ENCODE measurements at regions not wholly inside any gene's neighbourhood (a gene's known extent, or its start where the extent isn't known, plus 50 kb on each side); places are given as distances from the start of the nearest gene placed in this dataset.

- H3K79me2 ChIP-seq (ENCODE audit: control insufficient read depth in 1 of 2, insufficient read depth in 2 of 2, low read length in 2 of 2), result no peaks in the 10 kb centered on the region
- DNase-seq (ENCODE audit: low read depth in 1 of 2, low spot score in 2 of 2) (no peak), FAIRE-seq (no peak)
- H3K36me3 ChIP-seq (ENCODE audit: control insufficient read depth in 2 of 4, insufficient read depth in 4 of 4, low read length in 3 of 4), result no peaks in the 10 kb centered on the region
- H3K23me2 ChIP-seq (ENCODE audit: low read depth, low read length), result no peaks in the 10 kb centered on the region
- H3K27ac ChIP-seq (ENCODE audit: low read depth, low read length), result no peak overlapping the region
- no peak overlapping the region for H4K91ac ChIP-seq (replicated peaks; ENCODE audit: insufficient read length, low read length)
- H3K4me1 ChIP-seq (replicated peaks in 1 of 4; ENCODE audit: control insufficient read depth in 3 of 4, insufficient read depth in 4 of 4, low read length in 3 of 4), result no peaks in the 10 kb centered on the region
- no peak overlapping the region for H2BK5ac ChIP-seq (ENCODE audit: low read depth, low read length)
- no peak overlapping the region for H3K56ac ChIP-seq (replicated peaks; ENCODE audit: insufficient read length, low read depth, low read length)
- H2AK5ac ChIP-seq (ENCODE audit: low read depth, low read length), result no peak overlapping the region
- no peak overlapping the region for H4K8ac ChIP-seq (ENCODE audit: extremely low read depth, insufficient read depth, low read length)
- H3K4me3 ChIP-seq (ENCODE audit: extremely low read depth in 1 of 4, insufficient read depth in 2 of 4, low read depth in 3 of 4, low read length in 4 of 4), result no peak overlapping the region
- no peak overlapping the region for H2BK15ac ChIP-seq (ENCODE audit: low read length)
- H2BK20ac ChIP-seq (ENCODE audit: low read length), result no peak overlapping the region
- H3K79me1 ChIP-seq (ENCODE audit: low read depth, low read length), result no peaks in the 10 kb centered on the region
- H3K9me3 ChIP-seq (ENCODE audit: insufficient read depth in 2 of 2, low read depth in 1 of 2, low read length in 1 of 2), result no peaks in the 10 kb centered on the region
- no peaks in the 10 kb centered on the region for H4K20me1 ChIP-seq (replicated peaks in 1 of 2; ENCODE audit: control insufficient read depth in 1 of 2, insufficient read depth in 2 of 2, low read length in 2 of 2)
- no peak overlapping the region for H3K4me2 ChIP-seq (ENCODE audit: insufficient read depth in 1 of 2, low read depth in 2 of 2, low read length in 2 of 2)
- no peak overlapping the region for H2AFZ ChIP-seq (ENCODE audit: low read length)
- H2BK120ac ChIP-seq (replicated peaks; ENCODE audit: low read depth, low read length), result no peak overlapping the region
- H3K14ac ChIP-seq (ENCODE audit: insufficient read length), result no peak overlapping the region
- CTCF ChIA-PET (ENCODE audit: partially characterized antibody), result no interaction called here
- H3K27me3 ChIP-seq (replicated peaks in 1 of 4; ENCODE audit: control insufficient read depth in 3 of 4, extremely low read depth in 1 of 4, insufficient read depth in 3 of 4, low read length in 3 of 4), result no peaks in the 10 kb centered on the region
- no peak overlapping the region for H3K18ac ChIP-seq (ENCODE audit: extremely low read depth, low read length)
- no peak overlapping the region for H2BK12ac ChIP-seq (ENCODE audit: low read depth, low read length)
- POLR2A ChIA-PET (ENCODE audit: partially characterized antibody), result no interaction called here
- 92% methylated on average over 3 of the region's 3 CpGs; no CpG with 5 or more reads in 1 of the 2 experiments for WGBS, 2 experiments (ENCODE audit: extremely low coverage in 1 of 2, insufficient coverage in 1 of 2, insufficient read length in 1 of 2, insufficient replicate concordance in 2 of 2, low coverage in 1 of 2, low lambda C conversion rate in 2 of 2, missing lambda C conversion rate in 1 of 2)
- no peak overlapping the region for H3K23ac ChIP-seq (ENCODE audit: insufficient read length)
- H3K4ac ChIP-seq (replicated peaks; ENCODE audit: insufficient read length, low read depth, low read length), result no peak overlapping the region
- H4K5ac ChIP-seq (ENCODE audit: insufficient read length, low read depth, low read length), result no peak overlapping the region
- H3K9ac ChIP-seq (replicated peaks in 1 of 4; ENCODE audit: extremely low read depth in 1 of 4, low read depth in 3 of 4, low read length in 3 of 4), result no peak overlapping the region
- no peak for TF ChIP-seq ZNF274 (IDR thresholded peaks at IDR 0.05; ENCODE audit: borderline replicate concordance, extremely low read depth, low read length)
- TF ChIP-seq, protein P1, sequence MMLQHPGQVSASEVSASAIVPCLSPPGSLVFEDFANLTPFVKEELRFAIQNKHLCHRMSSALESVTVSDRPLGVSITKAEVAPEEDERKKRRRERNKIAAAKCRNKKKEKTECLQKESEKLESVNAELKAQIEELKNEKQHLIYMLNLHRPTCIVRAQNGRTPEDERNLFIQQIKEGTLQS (IDR thresholded peaks at IDR 0.05; ENCODE audit: insufficient read depth, low read depth, low read length), result no peak
- no peak for TF ChIP-seq HDAC6 (IDR thresholded peaks at IDR 0.05; ENCODE audit: low read depth, low read length)
Observed at GRCh38 chr5:51991940-51992339, 608.7 kb downstream of the ISL1 start.
